ENCODE measurements at regions not wholly inside any gene's neighbourhood (a gene's known extent, or its start where the extent isn't known, plus 50 kb on each side); places are given as distances from the start of the nearest gene placed in this dataset.

- Histone ChIP-seq H3K4me1 (ENCODE audit: control insufficient read depth in 1 of 2, insufficient read depth in 2 of 2, low read length in 2 of 2) (no peaks in the 10 kb centered on the region), H2BK5ac (ENCODE audit: low read depth, low read length, poor library complexity) (no peak overlapping the region), H3K79me1 (ENCODE audit: low read length) (no peaks in the 10 kb centered on the region), H2BK120ac (ENCODE audit: insufficient read depth, low read length, poor library complexity) (no peak overlapping the region), H4K12ac (ENCODE audit: low read depth, low read length) (no peak overlapping the region), H3K4ac (ENCODE audit: low read depth, low read length) (no peak overlapping the region), H3K18ac (ENCODE audit: low read length) (no peak overlapping the region), H4K91ac (ENCODE audit: low read depth, low read length) (no peak overlapping the region), H3K23ac (ENCODE audit: low read length) (no peak overlapping the region), H3K79me2 (ENCODE audit: control insufficient read depth, insufficient read depth, low read length, poor library complexity) (no peaks in the 10 kb centered on the region), H3K9me3 (ENCODE audit: insufficient read depth, low read depth, low read length) (no peaks in the 10 kb centered on the region), H3K4me2 (ENCODE audit: low read length) (no peak overlapping the region), H3K4me3 (ENCODE audit: low read depth, low read length) (no peak overlapping the region), H3K9ac (ENCODE audit: low read length) (no peak overlapping the region), H3K36me3 (ENCODE audit: control insufficient read depth in 1 of 2, insufficient read depth in 2 of 2, low read length in 2 of 2) (no peaks in the 10 kb centered on the region), H4K8ac (ENCODE audit: low read depth, low read length) (no peak overlapping the region), H2AFZ (ENCODE audit: insufficient read depth, low read length, poor library complexity) (no peak overlapping the region), H3K14ac (ENCODE audit: low read length) (no peak overlapping the region), H2BK12ac (ENCODE audit: low read length) (no peak overlapping the region), H3K27me3 (ENCODE audit: insufficient read depth, low read length) (no peaks in the 10 kb centered on the region), H2AK5ac (ENCODE audit: low read length) (no peak overlapping the region), H3K27ac (ENCODE audit: low read depth, low read length) (no peak overlapping the region)
- WGBS (ENCODE audit: extremely low coverage, insufficient coverage, insufficient read length), result no CpG with 5 or more reads among the region's 2 CpGs
- DNase-seq, result no peak
These were observed 73.8 kb upstream of the HTATIP2 start for GRCh38 chr11:20289732-20290131.

- no peaks in the 10 kb centered on the region for H3K79me2 ChIP-seq (ENCODE audit: control insufficient read depth, insufficient read depth, low read length, poor library complexity)
- no peak overlapping the region for H4K91ac ChIP-seq (ENCODE audit: low read depth, low read length)
- no peak overlapping the region for H3K9ac ChIP-seq (ENCODE audit: low read length)
- H3K27ac ChIP-seq (ENCODE audit: low read depth, low read length), result no peak overlapping the region
- no peak overlapping the region for H4K12ac ChIP-seq (ENCODE audit: low read depth, low read length)
- H3K79me1 ChIP-seq (ENCODE audit: low read length), result no peaks in the 10 kb centered on the region
- no peak overlapping the region for H2BK120ac ChIP-seq (ENCODE audit: insufficient read depth, low read length, poor library complexity)
- H3K14ac ChIP-seq (ENCODE audit: low read length), result no peak overlapping the region
- no peak overlapping the region for H2AFZ ChIP-seq (ENCODE audit: insufficient read depth, low read length, poor library complexity)
- no peak overlapping the region for H2BK12ac ChIP-seq (ENCODE audit: low read length)
- peaks cover 3% of the 10 kb centered on the region for H3K9me3 ChIP-seq (ENCODE audit: insufficient read depth, low read depth, low read length)
- no peaks in the 10 kb centered on the region for H3K36me3 ChIP-seq (ENCODE audit: control insufficient read depth in 1 of 2, insufficient read depth in 2 of 2, low read length in 2 of 2)
- H3K4me3 ChIP-seq (ENCODE audit: low read depth, low read length), result peak overlapping the region; percentile 7
- whole genome bisulfite sequencing (ENCODE audit: extremely low coverage, insufficient coverage, insufficient read length), result no CpG with 5 or more reads among the region's 1 CpG
- H3K4me1 ChIP-seq (ENCODE audit: control insufficient read depth in 1 of 2, insufficient read depth in 2 of 2, low read length in 2 of 2), result no peaks in the 10 kb centered on the region
- DNase-seq, result no peak
- no peaks in the 10 kb centered on the region for H3K27me3 ChIP-seq (ENCODE audit: insufficient read depth, low read length)
- no peak overlapping the region for H3K4ac ChIP-seq (ENCODE audit: low read depth, low read length)
- H3K4me2 ChIP-seq (ENCODE audit: low read length), result no peak overlapping the region
- H3K23ac ChIP-seq (ENCODE audit: low read length), result no peak overlapping the region
- no peak overlapping the region for H2AK5ac ChIP-seq (ENCODE audit: low read length)
- no peak overlapping the region for H2BK5ac ChIP-seq (ENCODE audit: low read depth, low read length, poor library complexity)
- H3K18ac ChIP-seq (ENCODE audit: low read length), result no peak overlapping the region
- no peak overlapping the region for H4K8ac ChIP-seq (ENCODE audit: low read depth, low read length)
These were observed 80.0 kb upstream of the HTATIP2 start for GRCh38 chr11:20283475-20283874.

- Histone ChIP-seq H4K91ac (ENCODE audit: low read depth, low read length) (no peak overlapping the region), H3K4me2 (ENCODE audit: low read length) (no peak overlapping the region), H3K79me2 (ENCODE audit: control insufficient read depth, insufficient read depth, low read length, poor library complexity) (no peaks in the 10 kb centered on the region), H3K4ac (ENCODE audit: low read depth, low read length) (no peak overlapping the region), H2AFZ (ENCODE audit: insufficient read depth, low read length, poor library complexity) (no peak overlapping the region), H3K4me1 (ENCODE audit: control insufficient read depth in 1 of 2, insufficient read depth in 2 of 2, low read length in 2 of 2) (no peaks in the 10 kb centered on the region), H3K9me3 (ENCODE audit: insufficient read depth, low read depth, low read length) (peaks cover 3% of the 10 kb centered on the region), H3K18ac (ENCODE audit: low read length) (no peak overlapping the region), H3K9ac (ENCODE audit: low read length) (no peak overlapping the region), H3K27ac (ENCODE audit: low read depth, low read length) (no peak overlapping the region), H3K14ac (ENCODE audit: low read length) (no peak overlapping the region), H3K4me3 (ENCODE audit: low read depth, low read length) (no peak overlapping the region), H3K27me3 (ENCODE audit: insufficient read depth, low read length) (no peaks in the 10 kb centered on the region), H2BK5ac (ENCODE audit: low read depth, low read length, poor library complexity) (no peak overlapping the region), H3K79me1 (ENCODE audit: low read length) (no peaks in the 10 kb centered on the region), H2AK5ac (ENCODE audit: low read length) (no peak overlapping the region), H4K8ac (ENCODE audit: low read depth, low read length) (no peak overlapping the region), H3K23ac (ENCODE audit: low read length) (no peak overlapping the region), H4K12ac (ENCODE audit: low read depth, low read length) (no peak overlapping the region), H2BK12ac (ENCODE audit: low read length) (no peak overlapping the region), H3K36me3 (ENCODE audit: control insufficient read depth in 1 of 2, insufficient read depth in 2 of 2, low read length in 2 of 2) (no peaks in the 10 kb centered on the region), H2BK120ac (ENCODE audit: insufficient read depth, low read length, poor library complexity) (no peak overlapping the region)
- WGBS (ENCODE audit: extremely low coverage, insufficient coverage, insufficient read length), result no CpG with 5 or more reads among the region's 5 CpGs
- DNase-seq, result no peak
These were observed 84.8 kb upstream of the HTATIP2 start for GRCh38 chr11:20278727-20279126.

GRCh38 chr11:20277014-20277413, 86.5 kb upstream of the HTATIP2 start:
- Histone ChIP-seq H3K9ac (ENCODE audit: low read length) (no peak overlapping the region), H2AFZ (ENCODE audit: insufficient read depth, low read length, poor library complexity) (no peak overlapping the region), H3K4me2 (ENCODE audit: low read length) (no peak overlapping the region), H3K79me1 (ENCODE audit: low read length) (no peaks in the 10 kb centered on the region), H3K9me3 (ENCODE audit: insufficient read depth, low read depth, low read length) (no peaks in the 10 kb centered on the region), H3K18ac (ENCODE audit: low read length) (no peak overlapping the region), H4K91ac (ENCODE audit: low read depth, low read length) (no peak overlapping the region), H4K8ac (ENCODE audit: low read depth, low read length) (no peak overlapping the region), H2BK12ac (ENCODE audit: low read length) (no peak overlapping the region), H2AK5ac (ENCODE audit: low read length) (no peak overlapping the region), H3K4ac (ENCODE audit: low read depth, low read length) (no peak overlapping the region), H3K27me3 (ENCODE audit: insufficient read depth, low read length) (no peaks in the 10 kb centered on the region), H2BK5ac (ENCODE audit: low read depth, low read length, poor library complexity) (no peak overlapping the region), H3K36me3 (ENCODE audit: control insufficient read depth in 1 of 2, insufficient read depth in 2 of 2, low read length in 2 of 2) (no peaks in the 10 kb centered on the region), H4K12ac (ENCODE audit: low read depth, low read length) (no peak overlapping the region), H3K4me1 (ENCODE audit: control insufficient read depth in 1 of 2, insufficient read depth in 2 of 2, low read length in 2 of 2) (no peaks in the 10 kb centered on the region), H3K27ac (ENCODE audit: low read depth, low read length) (no peak overlapping the region), H3K79me2 (ENCODE audit: control insufficient read depth, insufficient read depth, low read length, poor library complexity) (no peaks in the 10 kb centered on the region), H3K23ac (ENCODE audit: low read length) (no peak overlapping the region), H3K4me3 (ENCODE audit: low read depth, low read length) (no peak overlapping the region), H3K14ac (ENCODE audit: low read length) (no peak overlapping the region), H2BK120ac (ENCODE audit: insufficient read depth, low read length, poor library complexity) (no peak overlapping the region)
- DNase-seq, result no peak
- no CpG with 5 or more reads among the region's 14 CpGs for WGBS (ENCODE audit: extremely low coverage, insufficient coverage, insufficient read length)
